Medulla oblongata (tissue), 1 donor: ENCODE measurements at regions not wholly inside any gene's neighbourhood (a gene's known extent, or its start where the extent isn't known, plus 50 kb on each side); places are given as distances from the start of the nearest gene placed in this dataset.
"Not testable (repeated sequence)": the region's sequence is repeated elsewhere in the genome, so short reads cannot be mapped to it uniquely, and the experiment has no call there.

Experiments
- DNase-seq: peaks from one replicate; pipeline ENCODE4 v3.0.0-alpha.2; 2015; ENCODE audit errors: extremely low spot score

DNA sequence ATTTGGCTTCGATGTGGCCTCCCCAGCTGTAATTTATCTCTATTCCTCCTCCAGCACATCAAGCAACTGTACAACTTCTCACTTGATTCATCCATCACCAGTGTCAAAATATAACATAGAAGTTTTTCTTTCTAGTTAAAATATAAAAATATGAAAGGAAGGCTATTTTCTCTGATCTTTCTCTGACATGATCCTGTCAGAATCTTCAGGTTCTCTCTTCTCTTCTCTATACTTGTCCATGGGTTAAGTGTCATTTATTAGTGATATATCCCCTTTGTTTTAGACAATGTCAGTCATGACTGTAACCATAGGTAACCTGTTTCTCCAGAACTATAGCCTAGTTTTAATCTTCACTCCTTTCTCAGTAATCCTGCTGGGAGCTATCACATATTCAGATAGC lies 132.5 kb upstream of the G2E3 start:
- no peak for DNase-seq

DNA sequence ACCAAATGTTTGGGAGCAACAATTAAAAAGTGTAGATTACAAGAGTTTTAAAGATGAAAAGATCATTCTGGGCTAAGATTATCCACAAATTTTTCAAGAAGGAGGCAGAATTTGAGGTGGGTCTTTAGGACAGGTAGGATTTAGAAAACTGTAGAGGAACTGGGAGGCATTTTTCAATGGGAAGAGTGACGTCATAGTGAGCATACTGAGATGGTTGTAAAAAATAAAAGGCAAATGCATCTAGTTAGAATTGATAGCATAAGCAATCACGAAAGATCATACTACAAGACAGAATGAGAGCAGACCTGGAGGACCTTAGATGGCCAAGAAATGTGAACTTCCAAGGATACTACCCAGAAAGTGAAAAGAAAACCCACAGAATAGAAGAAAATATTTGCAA lies 131.6 kb upstream of the G2E3 start:
- no peak for DNase-seq

DNA sequence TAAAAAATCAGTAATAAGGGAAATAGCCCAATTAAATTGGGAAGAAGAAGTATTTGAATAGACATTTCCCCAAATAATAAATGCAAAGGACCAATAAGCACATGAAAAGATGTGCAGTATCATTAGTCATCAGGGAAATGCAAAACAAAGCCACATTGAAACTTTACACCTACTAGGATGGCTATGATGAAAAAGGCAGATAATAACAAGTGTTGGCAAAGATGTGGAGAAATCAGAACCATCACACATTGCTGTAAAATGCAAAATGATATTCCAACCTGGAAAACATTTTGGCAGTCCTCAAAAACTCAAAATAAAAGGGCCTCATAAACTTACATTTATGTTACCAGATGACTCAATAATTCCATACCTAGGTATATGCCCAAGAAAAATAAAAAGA lies 131.1 kb upstream of the G2E3 start:
- DNase-seq = no peak

DNA sequence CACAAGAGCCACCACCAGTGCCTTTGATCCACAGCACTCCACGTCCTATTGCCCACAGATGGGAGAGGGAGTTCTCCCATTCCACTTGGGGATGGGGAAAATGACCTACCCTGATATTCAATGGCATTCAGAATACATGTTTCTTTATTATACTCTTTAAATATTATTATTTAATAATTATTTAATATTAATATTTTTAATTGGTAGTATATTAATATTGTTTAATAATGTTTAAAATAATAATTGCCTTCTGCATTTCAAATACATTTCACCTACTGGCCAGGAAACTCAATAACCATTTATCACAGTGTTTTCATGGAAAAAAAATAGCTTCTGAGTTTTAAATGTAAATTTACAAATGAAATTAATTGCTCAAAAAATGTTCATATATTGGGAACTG lies 127.4 kb upstream of the G2E3 start:
- DNase-seq = no peak

DNA sequence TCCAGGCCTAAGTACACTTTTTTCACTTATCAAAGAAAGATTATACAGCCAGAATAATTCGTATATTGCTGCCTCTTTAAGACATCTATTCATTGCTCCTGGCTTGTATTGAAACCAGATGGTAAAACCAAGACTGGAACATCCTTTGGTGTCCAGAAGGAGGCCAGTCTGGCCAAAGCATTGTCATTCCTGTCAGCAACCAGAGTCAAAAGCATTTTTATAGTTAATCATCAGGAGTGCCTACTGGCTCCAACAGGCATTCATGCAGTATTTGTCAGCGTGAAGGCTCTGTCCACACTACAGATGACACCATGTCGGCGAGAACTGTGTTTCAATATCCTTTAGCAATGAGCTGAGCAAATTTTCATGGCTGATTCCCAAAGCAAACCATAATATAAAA lies 118.0 kb upstream of the G2E3 start:
- DNase-seq = no peak

DNA sequence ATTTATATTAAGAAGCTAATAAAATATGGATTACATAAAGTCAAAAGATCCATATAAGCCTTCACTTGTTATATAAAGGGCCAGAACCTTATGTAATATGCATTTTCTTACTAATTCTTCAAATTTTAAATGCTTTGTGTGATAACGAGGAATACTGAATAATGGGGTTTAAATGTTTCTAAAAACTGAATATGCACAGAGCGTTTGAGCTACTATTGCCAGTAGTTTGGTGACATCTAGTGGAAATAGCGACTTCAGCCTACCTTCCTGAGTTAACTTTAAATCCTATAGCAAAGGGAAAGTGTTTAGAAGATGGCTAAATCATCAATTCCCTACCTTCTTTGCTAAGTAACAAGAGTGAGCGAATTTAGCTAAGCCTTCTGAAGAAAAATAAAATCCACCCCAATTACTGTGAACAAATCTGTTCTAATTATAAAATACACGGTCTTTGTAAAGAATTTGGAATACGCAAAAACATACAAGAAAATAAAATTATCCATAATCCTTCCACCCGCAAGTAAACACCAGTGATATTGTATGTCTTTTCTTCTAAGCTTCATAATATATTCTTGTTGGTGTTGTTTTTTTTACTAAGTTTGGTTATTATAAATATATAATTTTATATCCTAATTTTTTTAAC lies 115.5 kb upstream of the G2E3 start:
- peak; percentile 52 for DNase-seq

DNA sequence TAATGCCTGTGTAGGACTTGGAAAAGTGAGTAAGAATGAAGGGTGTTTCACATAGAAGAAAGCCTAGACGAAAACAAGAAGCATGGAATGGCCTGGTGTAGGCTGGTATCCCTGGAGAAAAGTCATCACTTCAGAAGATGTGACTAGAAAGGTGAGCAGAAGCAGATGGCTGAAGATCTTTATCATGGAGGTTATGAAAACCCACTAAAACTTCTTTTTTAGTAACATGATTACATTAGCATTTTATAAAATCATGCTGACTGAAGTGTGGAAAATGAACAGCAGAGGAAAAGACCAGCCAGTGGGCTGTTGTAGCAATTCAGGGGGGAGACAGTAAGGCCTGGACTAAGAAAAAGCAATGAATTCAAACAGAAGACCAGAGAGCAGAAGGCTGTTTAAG lies 114.5 kb upstream of the G2E3 start:
- DNase-seq = no peak

DNA sequence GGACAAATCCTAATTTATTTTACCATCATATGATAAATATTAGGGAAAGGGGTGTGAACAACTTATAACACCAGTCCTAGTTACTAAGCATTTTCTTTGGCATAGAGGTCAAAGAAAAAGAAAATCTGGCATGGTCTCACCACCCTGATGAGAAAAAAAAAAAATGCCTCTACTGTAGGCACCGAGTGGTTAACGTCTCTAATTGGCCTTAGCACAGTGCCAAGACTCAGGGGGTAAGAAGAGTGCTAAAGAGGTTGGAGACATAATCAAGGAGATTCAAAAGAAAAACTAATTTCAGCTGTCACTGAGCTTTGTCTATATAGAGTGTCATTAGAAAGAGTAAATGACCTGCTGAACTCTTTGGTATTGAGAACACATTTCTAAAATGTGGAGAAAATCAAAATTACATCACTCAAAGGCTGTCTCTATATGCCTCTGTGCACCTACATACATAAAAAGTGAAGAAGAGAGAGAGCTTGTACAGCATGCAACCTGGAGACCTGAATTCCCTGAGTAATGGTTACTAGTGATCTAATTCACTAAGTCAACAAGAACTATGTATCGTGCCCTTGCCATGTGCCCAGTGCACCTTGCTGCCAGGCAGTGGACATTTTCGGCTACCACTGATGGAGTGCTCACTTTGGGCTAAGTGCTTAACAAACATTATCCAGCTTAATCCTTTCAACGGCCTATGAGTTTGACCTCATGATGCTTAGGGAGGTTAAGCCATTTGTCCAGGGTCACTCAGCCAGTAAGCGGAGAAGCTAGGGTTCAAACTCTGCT lies 113.8 kb upstream of the G2E3 start:
- DNase-seq = no peak

DNA sequence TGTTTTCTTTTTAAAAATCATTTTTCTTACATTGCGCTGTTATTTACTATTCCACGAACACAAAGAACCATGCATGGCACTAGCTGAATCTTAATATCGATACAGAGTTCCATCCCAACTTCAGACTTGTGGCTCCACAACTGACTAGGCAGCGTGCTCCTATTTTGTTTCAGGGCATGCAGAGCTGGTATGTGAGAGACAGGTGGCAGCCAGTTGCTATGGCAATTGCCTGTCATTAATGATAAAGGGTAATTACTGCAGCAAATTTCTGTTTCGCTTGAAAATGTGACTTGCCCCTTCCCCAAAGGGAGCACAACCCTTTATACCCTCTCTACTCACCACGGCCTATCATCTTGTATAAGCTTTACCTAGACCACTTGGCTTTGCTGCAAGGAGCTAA lies 113.1 kb upstream of the G2E3 start:
- DNase-seq = no peak

DNA sequence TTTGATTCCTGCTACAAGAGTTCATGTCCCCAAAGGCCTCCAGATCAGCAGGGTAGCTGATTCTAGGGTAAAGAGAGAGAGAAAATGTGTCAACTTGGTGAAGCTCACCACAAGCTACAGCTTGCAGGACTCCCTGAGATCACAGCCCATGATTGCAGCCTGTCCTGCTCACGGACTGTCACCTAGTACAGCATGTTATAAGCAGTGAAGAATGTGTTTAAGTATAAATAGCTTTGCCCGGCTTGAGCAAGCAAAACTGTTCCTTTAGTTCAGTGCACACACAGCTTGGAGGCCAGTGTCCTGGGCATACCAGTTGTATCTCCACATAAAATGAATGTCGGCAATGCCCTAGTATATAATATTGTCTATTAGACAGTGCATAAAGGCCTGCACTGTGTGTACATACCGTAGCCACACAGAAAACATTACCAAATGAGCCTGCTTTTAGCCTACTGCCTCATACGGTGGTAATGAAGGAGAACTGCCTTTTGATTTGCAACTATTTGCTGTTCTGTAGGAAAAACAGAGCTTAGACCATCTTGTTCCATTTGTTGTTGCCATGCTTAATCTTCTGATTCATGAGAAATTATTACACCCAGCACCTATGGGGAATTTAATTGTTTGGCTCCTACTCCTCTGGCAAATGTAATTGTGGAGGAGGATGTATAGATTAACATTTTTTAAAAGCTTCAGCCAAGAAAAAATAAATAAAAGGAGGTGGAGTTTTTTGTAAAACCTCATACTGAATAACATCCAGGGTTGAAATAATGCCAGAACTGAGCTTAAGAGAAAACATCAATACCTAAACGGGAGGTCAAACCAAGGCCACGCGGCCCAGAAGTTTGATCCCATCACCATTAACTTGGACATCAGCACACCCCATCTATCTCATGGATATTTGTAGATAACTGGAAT lies 108.1 kb upstream of the G2E3 start:
- no peak for DNase-seq

DNA sequence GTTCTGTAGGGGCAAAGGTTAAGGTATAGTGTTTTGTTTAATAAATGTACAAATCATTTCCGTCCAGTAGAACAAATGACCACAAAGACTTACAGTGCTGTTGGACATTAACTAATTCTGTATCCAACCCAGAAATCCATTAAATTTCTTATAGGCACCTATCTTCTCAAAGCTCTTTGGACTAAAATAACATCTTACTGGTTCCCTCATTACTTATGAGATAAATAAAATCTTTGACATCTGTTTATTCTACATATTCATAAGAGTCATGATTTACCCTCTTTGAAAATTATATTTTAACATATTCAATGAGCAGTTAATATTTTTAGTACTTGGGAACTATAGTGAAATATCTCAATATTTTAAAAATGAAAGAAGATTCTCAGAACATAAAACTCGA lies 102.7 kb upstream of the G2E3 start:
- no peak for DNase-seq

DNA sequence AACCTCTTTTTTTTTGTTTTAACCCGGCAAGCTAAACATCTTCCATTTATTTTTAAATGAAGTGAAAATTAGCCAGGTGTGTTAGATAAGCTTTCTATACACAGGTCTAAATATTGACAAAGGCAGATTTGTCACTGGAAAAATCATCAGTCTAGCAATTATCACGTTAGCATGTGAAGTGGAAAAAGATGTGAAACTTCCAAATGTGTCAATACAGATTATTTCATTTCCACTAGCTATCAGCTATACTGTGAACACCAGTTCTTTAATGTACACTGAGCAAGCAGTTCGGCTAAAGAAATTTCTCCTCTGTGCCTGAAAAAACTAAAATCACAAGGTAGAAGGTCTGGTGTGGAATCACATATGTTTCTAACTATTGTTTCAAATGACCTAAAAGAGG lies 96.6 kb upstream of the G2E3 start:
- DNase-seq = no peak

DNA sequence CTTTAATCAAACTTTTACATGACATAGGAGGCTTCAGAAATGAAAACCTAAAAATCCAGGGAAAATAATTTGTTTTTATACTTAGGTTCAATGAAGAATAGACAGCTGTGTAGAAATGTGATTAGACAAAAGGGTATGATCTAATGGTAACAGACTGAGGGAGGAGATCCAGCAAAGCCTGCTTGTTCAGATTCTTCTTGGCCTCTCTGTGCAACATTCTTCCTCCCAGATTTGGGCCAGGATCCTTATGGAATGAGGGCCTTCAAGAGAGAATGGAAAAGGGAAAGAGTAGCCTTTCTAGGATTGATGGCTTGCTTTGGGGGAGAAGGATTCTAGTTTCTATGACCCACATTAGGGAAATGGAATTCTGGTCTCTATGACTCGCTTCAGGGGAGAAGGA lies 94.5 kb upstream of the G2E3 start:
- no peak for DNase-seq

DNA sequence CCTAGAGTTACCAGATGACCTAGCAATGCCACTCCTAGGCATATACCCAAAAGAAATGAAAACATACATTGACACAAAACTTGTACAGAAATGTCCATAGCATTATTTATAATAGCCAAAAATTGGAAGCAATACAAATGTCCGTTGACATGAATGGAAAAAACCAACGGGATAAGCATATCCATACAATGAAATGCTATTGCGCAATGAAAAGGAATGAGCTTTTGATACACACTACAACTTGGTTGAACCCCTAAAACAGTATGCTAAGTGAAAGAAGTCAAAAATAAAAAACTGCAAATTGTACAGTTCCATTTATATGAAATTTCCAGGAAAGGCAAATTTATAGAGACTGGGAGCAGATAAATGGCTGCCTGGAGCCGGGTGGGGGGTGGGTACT lies 90.6 kb upstream of the G2E3 start:
- no peak for DNase-seq

DNA sequence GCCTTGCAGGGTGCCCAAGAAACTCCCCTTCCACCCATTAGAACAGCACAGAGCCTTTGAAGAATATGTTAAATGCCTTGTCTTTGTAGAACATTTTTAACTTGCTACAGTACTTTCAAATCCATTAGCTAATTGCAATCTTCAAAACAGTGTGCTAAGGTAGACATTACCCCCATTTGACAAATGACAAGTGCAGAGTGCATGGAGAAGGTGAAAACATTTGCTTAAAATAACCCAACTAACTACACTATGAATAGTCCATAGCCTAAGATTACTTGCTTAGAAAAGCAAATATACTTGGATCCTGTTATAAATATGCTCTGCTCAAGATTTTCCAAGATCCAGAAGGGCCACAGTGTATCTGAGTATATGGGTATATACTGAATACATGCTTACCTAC lies 87.0 kb upstream of the G2E3 start:
- no peak for DNase-seq

DNA sequence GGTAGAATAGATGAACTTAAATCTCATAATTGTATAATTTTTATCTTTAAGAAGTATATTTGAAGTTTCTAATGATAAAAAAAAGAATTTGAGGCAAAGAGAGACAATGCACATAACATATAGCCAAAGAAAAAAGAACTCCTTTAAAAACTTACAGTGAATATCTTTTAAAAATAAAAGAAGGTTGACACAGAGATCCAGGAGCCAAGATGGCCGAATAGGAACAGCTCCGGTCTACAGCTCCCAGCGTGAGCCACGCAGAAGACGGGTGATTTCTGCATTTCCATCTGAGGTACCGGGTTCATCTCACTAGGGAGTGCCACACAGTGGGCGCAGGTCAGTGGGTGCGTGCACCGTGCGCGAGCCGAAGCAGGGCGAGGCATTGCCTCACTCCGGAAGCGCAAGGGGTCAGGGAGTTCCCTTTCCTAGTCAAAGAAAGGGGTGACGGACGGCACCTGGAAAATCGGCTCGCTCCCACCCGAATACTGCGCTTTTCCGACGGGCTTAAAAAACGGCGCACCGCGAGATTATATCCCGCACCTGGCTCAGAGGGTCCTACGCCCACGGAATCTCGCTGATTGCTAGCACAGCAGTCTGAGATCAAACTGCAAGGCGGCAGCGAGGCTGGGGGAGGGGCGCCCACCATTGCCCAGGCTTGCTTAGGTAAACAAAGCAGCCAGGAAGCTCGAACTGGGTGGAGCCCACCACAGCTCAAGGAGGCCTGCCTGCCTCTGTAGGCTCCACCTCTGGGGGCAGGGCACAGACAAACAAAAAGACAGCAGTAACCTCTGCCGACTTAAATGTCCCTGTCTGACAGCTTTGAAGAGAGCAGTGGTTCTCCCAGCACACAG lies 84.9 kb upstream of the G2E3 start:
- not testable (repeated sequence) for DNase-seq

DNA sequence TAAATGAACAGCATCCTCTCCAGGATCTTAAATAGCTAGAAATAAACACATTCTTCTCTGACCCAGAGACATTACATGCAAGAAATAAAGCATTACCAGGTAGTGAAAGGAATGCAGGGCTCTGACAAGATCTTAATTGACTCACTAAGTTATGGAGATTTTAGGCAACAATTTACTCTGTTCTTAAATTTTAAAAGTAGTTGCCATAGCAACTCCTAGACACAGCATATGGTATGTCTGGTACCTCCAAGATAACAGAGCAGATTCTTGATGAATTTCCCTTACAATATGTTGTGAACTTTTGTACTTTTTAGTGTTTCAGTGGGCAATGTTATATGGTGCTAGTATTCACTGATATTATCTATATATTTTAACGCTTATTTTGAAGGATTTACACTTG lies 76.7 kb upstream of the G2E3 start:
- DNase-seq = no peak

DNA sequence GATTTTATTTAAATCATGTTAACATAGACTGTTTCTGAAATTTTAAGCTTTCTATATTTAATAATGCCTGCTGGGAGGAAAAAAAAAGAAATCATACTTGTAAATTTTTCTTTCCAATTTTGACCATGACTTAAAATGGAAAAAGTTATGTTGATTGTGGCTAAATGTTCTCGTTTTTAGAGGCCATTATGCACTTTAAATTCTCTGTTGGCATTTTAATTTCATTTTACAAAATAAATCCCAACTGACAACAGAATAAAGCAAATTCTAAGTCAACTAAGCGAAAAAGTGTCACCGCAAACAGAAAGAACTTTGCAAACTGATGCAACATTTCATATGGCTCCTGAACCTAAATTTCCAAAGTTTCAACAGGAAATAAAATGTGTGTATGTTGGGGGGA lies 74.8 kb upstream of the G2E3 start:
- no peak for DNase-seq

DNA sequence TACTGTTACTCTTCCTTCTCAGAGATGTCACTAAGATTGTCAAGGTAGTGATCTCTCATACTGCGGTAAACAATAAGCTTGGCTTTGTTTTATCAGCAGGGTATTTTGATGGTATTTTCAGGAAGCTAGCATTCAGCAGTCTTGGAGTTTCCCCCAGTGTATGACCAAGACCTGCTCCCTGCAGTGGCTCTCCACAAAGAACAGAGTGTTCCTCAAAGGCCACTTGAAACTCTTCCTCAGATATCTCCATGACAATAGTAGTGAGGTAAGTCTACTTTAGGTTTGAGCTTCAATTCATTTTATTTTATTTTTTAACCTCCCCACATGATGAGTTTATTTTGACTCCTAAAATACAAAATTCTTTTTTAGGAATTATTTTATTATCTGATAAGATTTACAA lies 74.0 kb upstream of the G2E3 start:
- DNase-seq = no peak

DNA sequence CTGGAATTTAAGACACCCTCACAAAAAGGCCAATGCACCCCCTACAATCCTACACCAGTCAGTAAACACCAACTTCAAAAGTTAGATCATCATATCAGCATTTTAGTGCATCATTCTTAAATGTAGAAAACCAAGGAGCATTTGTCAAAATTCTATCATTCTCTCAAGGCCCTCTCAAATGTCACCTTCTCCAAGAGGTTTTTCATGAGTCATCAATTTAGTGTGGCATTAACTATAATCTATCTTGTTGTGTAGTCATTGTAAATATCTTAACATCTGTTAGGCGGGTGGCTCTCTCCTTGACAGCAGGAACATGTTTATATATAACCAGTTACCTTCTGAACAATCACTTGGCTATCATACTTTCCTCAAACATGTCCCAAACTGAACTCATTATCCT lies 62.1 kb upstream of the G2E3 start:
- DNase-seq = no peak

DNA sequence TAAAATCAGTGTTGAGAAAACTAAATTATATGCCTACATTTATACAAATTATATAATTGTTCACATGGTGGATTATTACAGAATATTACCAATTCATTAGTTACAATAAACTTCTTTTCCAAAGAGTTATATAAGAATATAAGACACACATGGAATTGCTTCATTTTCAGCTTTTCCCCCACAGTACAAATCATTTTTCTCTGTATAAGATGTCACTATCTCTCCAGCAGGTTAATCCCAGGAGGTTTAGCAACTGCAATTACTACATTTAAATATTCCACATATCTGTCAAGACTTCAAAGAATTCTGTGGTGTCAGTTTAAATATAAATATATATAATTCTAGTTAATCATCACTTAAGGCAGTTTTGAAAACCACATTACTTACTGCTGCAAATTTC lies 59.6 kb upstream of the G2E3 start:
- DNase-seq = no peak

DNA sequence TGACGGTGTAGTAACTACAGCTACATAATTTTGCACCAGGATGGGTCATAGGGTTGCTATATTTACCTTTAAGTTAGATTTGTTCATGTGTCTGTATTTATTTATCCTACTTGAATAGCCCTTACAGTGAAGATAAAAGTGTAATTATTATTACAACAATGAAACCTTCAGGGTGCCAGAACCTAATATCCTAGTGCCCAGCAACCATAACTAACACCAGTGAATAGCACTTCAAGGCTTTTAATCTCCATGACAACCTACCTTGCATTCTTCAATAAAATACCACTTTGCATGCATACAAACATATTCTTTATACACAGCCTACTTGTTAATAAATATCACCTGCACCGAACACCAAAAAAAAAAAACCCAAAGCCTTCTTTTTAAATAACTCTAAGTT lies 58.7 kb upstream of the G2E3 start:
- no peak for DNase-seq
